GM12878 (cell line): ENCODE measurements at regions not wholly inside any gene's neighbourhood (a gene's known extent, or its start where the extent isn't known, plus 50 kb on each side); places are given as distances from the start of the nearest gene placed in this dataset.

Experiments
- ATAC-seq: fragments of 200-7000 bp; cut with Tn5 transposase; 3 replicates; pipeline ENCODE4 v1.9.1; 2020; ENCODE audit warnings: mild to moderate bottlenecking, moderate library complexity
- BruUV-seq: library from RNA; stranded (reverse); fragments of 400-500 nt; replicated peaks from 2 replicates; lab custom pipeline; 2021; lab: Mats Ljungman, UMichigan
- CTCF ChIA-PET: fragments of 300-600 bp; sonication (Branson Sonifier 250); formaldehyde crosslinking; extraction: SDS; loops from one replicate; lab custom pipeline; 2021; ENCODE audit warnings: inconsistent platforms; lab: Yijun Ruan, JAX
- POLR2A ChIA-PET: fragments of 350-600 bp; formaldehyde crosslinking; extraction: SDS; loops from one replicate; lab custom pipeline; 2021; ENCODE audit warnings: inconsistent platforms; lab: Charles Lee
- RAD21 ChIA-PET: fragments of 300-600 bp; sonication (Branson Sonifier 250); formaldehyde crosslinking; loops from one replicate; lab custom pipeline; 2023; ENCODE audit warnings: antibody characterized with exemption; ENCODE audit not compliant: unreplicated experiment; lab: Charles Lee
- SMC1A ChIA-PET: fragments of 300-600 bp; sonication (Branson Sonifier 250); formaldehyde crosslinking; loops from one replicate; lab custom pipeline; 2023; ENCODE audit not compliant: unreplicated experiment, uncharacterized antibody; lab: Charles Lee
- DNase-seq: peaks from one replicate; pipeline ENCODE4 v3.0.0-alpha.2; 2011; ENCODE audit warnings: low read depth, low spot score
- FAIRE-seq: peaks from 3 replicates; lab custom pipeline; 2011; peaks lifted over from hg19 to GRCh38; lab: Jason Lieb, UNC
- H2AFZ ChIP-seq: 2 replicates; pipeline ENCODE4 v1.6.0; 2011; ENCODE audit warnings: low read depth, low read length, control low read depth; ENCODE audit not compliant: control insufficient read depth
- H3K27ac ChIP-seq: 2 replicates; pipeline ENCODE4 v1.5.1; 2011; ENCODE audit warnings: control low read depth; ENCODE audit not compliant: control insufficient read depth, insufficient read depth
- H3K27me3 ChIP-seq, 2 experiments: replicated peaks in 1 of 2; 2 replicates each; pipeline versions ENCODE4 v1.6.0 to v1.6.1; 2011; ENCODE audit warnings: low read length in 1 of 2; ENCODE audit not compliant: control insufficient read depth in 2 of 2, insufficient read depth in 2 of 2
- H3K36me3 ChIP-seq, 2 experiments: 2 replicates each; pipeline ENCODE4 v1.5.1; 2011; ENCODE audit warnings: low read length in 1 of 2; ENCODE audit not compliant: control insufficient read depth in 2 of 2, insufficient read depth in 2 of 2
- H3K4me1 ChIP-seq: 2 replicates; pipeline ENCODE4 v1.6.1; 2011; ENCODE audit warnings: mild to moderate bottlenecking, low read length, moderate library complexity, mixed read lengths; ENCODE audit not compliant: control insufficient read depth, insufficient read depth
- H3K4me2 ChIP-seq: 2 replicates; pipeline ENCODE4 v1.6.0; 2011; ENCODE audit warnings: control low read depth; ENCODE audit not compliant: control insufficient read depth, insufficient read depth
- H3K4me3 ChIP-seq: fragments of 200-600 bp; sonication (generic); 2 replicates; pipeline ENCODE4 v1.5.1; 2016
- H3K79me2 ChIP-seq: 2 replicates; pipeline ENCODE4 v1.6.0; 2011; ENCODE audit warnings: low read length; ENCODE audit not compliant: control insufficient read depth, insufficient read depth
- H3K9ac ChIP-seq: 2 replicates; pipeline ENCODE4 v1.8.0; 2011; ENCODE audit warnings: low read length, control low read depth, mixed read lengths; ENCODE audit not compliant: control insufficient read depth, insufficient read depth
- H3K9me3 ChIP-seq: replicated peaks from 3 replicates; pipeline ENCODE4 v1.5.1; 2011; ENCODE audit warnings: mild to moderate bottlenecking, low read length; ENCODE audit not compliant: control insufficient read depth, insufficient read depth
- H4K20me1 ChIP-seq: 2 replicates; pipeline ENCODE4 v1.6.0; 2011; ENCODE audit not compliant: control insufficient read depth, insufficient read depth
- ATF7 ChIP-seq: fragments of 450-650 bp; IDR thresholded peaks from 2 replicates; pipeline ENCODE4 v1.6.1; 2016; ENCODE audit warnings: low read depth, mild to moderate bottlenecking
- BMI1 ChIP-seq: fragments of 450-650 bp; IDR thresholded peaks from 2 replicates; pipeline ENCODE4 v1.6.1; 2016; ENCODE audit warnings: mild to moderate bottlenecking, moderate library complexity, borderline replicate concordance
- CTCF ChIP-seq, 3 experiments: IDR thresholded peaks in 2 of 3; conservative IDR thresholded peaks in 1 of 3; 2 replicates each; pipeline ENCODE4 v1.5.1; 2011; ENCODE audit warnings: low read depth in 3 of 3, low read length in 3 of 3, mild to moderate bottlenecking in 3 of 3, control low read depth in 2 of 3, moderate library complexity in 2 of 3, inconsistent platforms in 1 of 3, mixed read lengths in 1 of 3; ENCODE audit not compliant: control insufficient read depth in 2 of 3, insufficient read depth in 1 of 3; ENCODE audit errors: extremely low read depth in 1 of 3
- E4F1 ChIP-seq: fragments of 450-650 bp; IDR thresholded peaks from 2 replicates; pipeline ENCODE4 v1.6.1; 2018; ENCODE audit warnings: borderline replicate concordance, mild to moderate bottlenecking; ENCODE audit not compliant: partially characterized antibody
- NR2C2 ChIP-seq: IDR thresholded peaks from 2 replicates; pipeline ENCODE4 v1.6.1; 2011; ENCODE audit warnings: borderline replicate concordance, low read depth; ENCODE audit not compliant: control insufficient read depth, insufficient read length
- PAX5 ChIP-seq: IDR thresholded peaks from 2 replicates; pipeline ENCODE4 v1.6.1; 2011; ENCODE audit warnings: low read depth, low read length, borderline replicate concordance
- RAD21 ChIP-seq: IDR thresholded peaks from 2 replicates; pipeline ENCODE4 v1.6.1; 2011; ENCODE audit warnings: mild to moderate bottlenecking, low read depth, low read length, moderate library complexity; ENCODE audit not compliant: insufficient read depth
- RB1 ChIP-seq: fragments of 450-650 bp; formaldehyde crosslinking; IDR thresholded peaks from 2 replicates; pipeline ENCODE4 v1.6.1; 2017; ENCODE audit warnings: mild to moderate bottlenecking, borderline replicate concordance
- RBBP5 ChIP-seq: fragments of 200-600 bp; sonication (generic); conservative IDR thresholded peaks from 2 replicates; pipeline ENCODE4 v1.6.1; 2016
- RFX5 ChIP-seq: IDR thresholded peaks from 2 replicates; pipeline ENCODE4 v1.6.1; 2011; ENCODE audit warnings: low read depth, low read length, improper control_type of control experiment
- SIX5 ChIP-seq: IDR thresholded peaks from 2 replicates; pipeline ENCODE4 v1.6.1; 2011; ENCODE audit warnings: mild to moderate bottlenecking, low read depth, low read length, moderate library complexity; ENCODE audit not compliant: severe bottlenecking
- YBX1 ChIP-seq: fragments of 450-650 bp; IDR thresholded peaks from 2 replicates; pipeline ENCODE4 v1.6.1; 2016; ENCODE audit warnings: antibody characterized with exemption
- in situ Hi-C: fragments of 300-500 bp; cut with MboI; formaldehyde crosslinking; loops from 9 replicates; pipeline ENCODE4 v1.14.3; 2018; ENCODE audit warnings: mixed read lengths
- intact Hi-C: fragments of 100-400 bp; cut with micrococcal nuclease; formaldehyde crosslinking; loops from one replicate; pipeline ENCODE4 v1.14.2; 2022; ENCODE audit not compliant: unreplicated experiment
- TF ChIP-seq, protein P1 (sequence below): IDR thresholded peaks from 2 replicates; pipeline ENCODE4 v1.6.1; 2012; ENCODE audit warnings: low read depth, low read length, improper control_type of control experiment
- TF ChIP-seq, protein P2 (sequence below): fragments of 150-350 bp; IDR thresholded peaks from 2 replicates; pipeline ENCODE4 v1.6.1; 2014; ENCODE audit warnings: mild to moderate bottlenecking, low read depth, low read length

- CTCF ChIA-PET, result no interaction called here
- no peaks in the 10 kb centered on the region for H3K79me2 ChIP-seq
- no peak for ATAC-seq
- H3K4me2 ChIP-seq, result no peak overlapping the region
- no peaks in the 10 kb centered on the region for H4K20me1 ChIP-seq
- TF ChIP-seq YBX1 (no peak), CTCF (IDR thresholded peaks at IDR 0.05 in 2 of 3, conservative IDR thresholded peaks at IDR 0.05 in 1 of 3; ENCODE audit: control insufficient read depth in 2 of 3, extremely low read depth in 1 of 3, insufficient read depth in 1 of 3, low read depth in 3 of 3, low read length in 3 of 3) (no peak), SIX5 (no peak), RAD21 (no peak), RB1 (no peak), ATF7 (no peak), RBBP5 (no peak), PAX5 (no peak), BMI1 (no peak), E4F1 (no peak), NR2C2 (no peak), RFX5 (no peak)
- TF ChIP-seq, protein P1, sequence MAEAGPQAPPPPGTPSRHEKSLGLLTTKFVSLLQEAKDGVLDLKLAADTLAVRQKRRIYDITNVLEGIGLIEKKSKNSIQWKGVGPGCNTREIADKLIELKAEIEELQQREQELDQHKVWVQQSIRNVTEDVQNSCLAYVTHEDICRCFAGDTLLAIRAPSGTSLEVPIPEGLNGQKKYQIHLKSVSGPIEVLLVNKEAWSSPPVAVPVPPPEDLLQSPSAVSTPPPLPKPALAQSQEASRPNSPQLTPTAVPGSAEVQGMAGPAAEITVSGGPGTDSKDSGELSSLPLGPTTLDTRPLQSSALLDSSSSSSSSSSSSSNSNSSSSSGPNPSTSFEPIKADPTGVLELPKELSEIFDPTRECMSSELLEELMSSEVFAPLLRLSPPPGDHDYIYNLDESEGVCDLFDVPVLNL, result no peak
- TF ChIP-seq, protein P2, sequence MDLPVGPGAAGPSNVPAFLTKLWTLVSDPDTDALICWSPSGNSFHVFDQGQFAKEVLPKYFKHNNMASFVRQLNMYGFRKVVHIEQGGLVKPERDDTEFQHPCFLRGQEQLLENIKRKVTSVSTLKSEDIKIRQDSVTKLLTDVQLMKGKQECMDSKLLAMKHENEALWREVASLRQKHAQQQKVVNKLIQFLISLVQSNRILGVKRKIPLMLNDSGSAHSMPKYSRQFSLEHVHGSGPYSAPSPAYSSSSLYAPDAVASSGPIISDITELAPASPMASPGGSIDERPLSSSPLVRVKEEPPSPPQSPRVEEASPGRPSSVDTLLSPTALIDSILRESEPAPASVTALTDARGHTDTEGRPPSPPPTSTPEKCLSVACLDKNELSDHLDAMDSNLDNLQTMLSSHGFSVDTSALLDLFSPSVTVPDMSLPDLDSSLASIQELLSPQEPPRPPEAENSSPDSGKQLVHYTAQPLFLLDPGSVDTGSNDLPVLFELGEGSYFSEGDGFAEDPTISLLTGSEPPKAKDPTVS, result no peak
- H3K4me1 ChIP-seq, result no peaks in the 10 kb centered on the region
- intact Hi-C loops (loop anchor here (10.0 kb wide), 1 partner anchor 476 kb away; no protein-coding TSS in a partner anchor), in situ Hi-C loops (no loop called here)
- RAD21 ChIA-PET, result no interaction called here
- no peaks in the 10 kb centered on the region for H3K9me3 ChIP-seq
- no peak for FAIRE-seq
- no peaks in the 10 kb centered on the region for H3K36me3 ChIP-seq
- H3K9ac ChIP-seq, result no peak overlapping the region
- no TSS peak for BruUV-seq
- H2AFZ ChIP-seq, result no peak overlapping the region
- no peak overlapping the region for H3K27ac ChIP-seq
- no peak for DNase-seq
- SMC1A ChIA-PET, result no interaction called here
- H3K4me3 ChIP-seq, result no peak overlapping the region
- no peaks in the 10 kb centered on the region for H3K27me3 ChIP-seq
- POLR2A ChIA-PET, result no interaction called here
Observed at GRCh38 chr12:88630561-88630960, 50.3 kb upstream of the KITLG start.
